Midbrain (tissue), 1 donor: ENCODE measurements at regions not wholly inside any gene's neighbourhood (a gene's known extent, or its start where the extent isn't known, plus 50 kb on each side); places are given as distances from the start of the nearest gene placed in this dataset.

Experiments used
- DNase-seq: peaks from one replicate; lab custom pipeline; 2025; lab: John Stamatoyannopoulos, UW

DNA sequence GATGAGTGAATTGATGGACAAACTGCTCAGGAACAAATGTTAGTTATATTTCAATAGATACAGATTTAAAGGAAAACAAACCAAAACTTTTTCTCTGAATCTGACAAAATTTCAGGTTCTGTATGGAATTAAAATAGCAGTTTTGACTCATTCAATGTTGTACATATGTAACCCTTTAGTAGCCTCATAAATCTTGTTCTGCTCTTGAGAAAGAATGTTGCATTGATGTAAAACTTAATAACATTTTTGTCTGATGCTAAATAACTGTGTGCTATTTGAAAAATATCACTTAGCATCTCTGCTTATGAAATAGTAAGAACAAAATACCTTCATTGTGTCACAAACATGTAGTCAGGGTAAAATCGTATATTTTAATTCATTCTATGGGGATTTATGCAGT lies 168.9 kb upstream of the NOVA1 start:
- no peak for DNase-seq

DNA sequence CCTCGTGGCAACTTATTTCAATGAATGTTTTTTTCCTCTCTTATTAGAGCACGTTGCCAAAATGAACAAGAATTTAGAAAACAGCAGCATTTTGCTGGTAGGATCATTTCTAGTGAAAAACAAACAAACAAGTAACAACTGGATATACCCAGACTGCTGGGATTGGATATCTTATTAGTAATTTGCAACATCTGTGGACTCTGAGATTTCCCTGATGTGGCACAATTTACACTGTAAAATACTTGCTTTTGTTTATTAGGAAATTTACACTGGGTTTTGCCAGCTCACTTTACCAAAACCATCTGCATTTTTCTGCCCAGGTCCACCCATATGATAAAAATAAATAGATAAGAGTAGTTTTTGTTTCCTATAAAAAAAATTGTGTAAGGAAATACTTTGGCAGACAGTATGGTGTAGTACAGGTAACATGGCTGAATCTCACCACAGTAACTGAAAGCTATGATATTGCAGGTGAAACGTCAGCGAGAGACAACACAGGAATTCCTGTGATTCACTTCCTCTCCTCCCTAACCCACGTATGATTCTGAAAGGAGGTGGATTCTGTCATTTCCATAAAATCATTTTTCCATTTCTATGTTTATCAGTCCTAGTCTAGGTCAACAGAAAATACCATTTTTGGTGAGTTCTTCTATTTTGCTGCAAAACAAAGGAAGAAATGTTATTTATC lies 176.2 kb upstream of the NOVA1 start:
- DNase-seq, result no peak

DNA sequence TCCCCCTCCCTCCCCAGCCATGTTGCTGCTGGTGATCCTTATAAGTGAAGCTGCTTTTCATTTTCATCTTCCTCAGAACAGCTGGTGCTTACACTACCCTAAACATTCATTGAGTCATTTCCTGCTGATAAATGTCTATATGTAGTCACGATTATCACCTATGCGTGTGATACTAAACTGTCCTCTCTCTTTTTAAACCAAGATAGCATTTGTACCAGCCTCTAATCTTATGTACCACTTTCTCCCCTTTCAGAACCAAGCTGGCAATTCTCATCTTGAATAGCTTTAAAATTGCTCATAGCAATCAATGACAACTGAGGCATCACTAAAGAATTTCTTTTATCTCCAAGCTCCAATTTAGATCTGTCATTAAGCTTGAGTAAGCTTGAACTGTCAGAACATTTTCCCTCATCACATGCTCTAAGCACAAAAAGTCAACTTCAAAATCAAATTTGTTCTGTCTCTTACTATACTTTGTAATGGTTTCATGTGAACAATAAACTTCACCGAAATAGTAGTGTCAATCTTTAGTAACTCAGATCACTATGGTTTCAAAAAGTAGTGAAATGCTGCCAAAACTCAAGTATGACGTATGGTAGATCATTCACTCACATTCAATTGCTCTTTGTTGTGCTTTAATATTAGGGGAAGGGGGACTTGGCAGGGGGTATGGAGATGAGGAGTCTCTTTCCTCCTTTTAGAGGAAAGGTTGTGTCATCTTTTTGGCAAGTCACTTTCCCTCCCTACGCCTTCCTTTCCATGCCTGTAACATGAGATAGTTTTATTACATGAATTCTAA lies 178.1 kb upstream of the NOVA1 start:
- no peak for DNase-seq

DNA sequence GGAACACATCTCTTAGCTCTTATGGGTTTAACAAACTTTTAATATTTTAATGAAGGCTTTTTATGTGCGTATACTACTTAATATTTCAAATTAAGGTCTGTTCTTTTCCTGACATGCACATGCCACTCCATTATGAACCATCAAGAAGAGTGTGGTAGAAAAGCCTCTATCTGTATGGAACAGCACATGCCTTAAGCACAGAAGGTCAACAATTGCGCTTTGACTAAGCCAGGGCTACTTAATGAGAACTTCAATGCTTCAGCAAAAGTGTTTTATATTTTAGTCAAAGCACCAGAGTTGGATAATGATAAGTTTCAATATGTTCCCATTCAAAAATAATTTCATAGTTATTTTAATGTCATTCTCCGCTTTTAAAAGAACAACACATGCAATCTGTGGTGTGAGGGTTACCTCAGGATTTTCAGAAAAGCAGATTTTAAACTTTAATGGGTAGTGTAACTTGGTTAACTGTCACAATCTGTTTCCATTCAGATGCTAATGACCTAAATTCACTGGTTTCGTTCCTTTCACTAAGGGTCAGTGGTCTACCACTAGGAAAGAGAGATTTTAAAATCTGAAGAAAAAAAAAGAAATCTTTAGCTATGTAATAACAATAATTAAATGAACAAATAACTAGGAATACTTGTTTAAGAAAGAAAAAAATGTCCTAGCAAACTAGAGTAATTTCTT lies 193.4 kb upstream of the NOVA1 start:
- no peak for DNase-seq

DNA sequence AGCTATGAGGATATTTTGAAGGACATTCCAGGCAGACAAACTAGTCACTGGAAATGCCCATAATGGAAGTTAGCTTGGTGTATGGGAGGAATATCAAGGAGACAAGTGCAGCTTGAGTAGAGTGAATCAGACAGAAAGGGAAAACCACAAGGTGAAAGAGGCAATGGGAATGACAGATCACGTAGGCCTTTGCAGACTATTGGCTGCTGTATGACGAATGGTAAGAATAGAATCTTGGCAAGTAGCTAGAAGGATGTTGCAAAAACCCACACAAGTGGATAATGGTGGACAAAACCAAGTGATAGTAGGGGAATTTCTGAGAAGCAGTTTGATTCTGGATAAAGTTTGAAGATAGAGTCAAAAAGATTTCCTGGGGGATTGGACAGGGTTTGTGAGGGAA lies 196.9 kb upstream of the NOVA1 start:
- no peak for DNase-seq

DNA sequence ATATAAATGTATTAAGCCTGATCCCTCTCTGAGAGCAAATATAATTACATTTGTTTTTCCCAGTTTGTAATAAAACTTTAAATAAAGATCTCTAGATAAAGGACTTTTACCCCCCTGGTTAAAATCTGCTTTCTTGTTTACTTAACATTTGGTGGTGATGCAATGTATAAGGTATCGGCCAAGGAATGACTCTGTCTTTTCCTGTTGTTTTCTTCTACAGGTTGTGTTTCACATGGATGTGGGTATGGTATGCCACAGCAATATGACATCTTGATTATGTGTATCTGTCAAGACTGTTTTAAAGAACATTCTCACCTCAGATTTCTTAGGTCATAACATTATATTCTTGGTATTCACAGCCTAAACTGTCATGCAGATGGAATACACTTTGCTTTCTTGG lies 210.6 kb upstream of the NOVA1 start:
- no peak for DNase-seq

DNA sequence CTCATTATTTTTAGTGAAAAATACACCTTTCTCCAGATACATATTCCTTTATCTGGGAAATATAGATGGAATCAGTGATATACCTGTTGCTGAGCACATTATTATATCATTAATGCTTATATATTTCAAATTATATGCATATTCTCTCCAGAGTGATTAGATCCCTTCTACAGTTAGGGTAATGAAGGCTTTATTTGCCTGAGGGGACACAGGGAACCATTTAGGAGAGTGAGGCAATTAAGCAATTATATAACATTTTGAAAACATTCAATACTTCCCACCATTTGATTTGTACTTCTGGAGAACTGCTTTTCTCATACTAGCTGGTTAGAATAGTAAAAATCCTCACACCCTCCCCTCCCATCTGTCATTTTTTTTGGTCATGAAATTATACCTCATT lies 212.8 kb upstream of the NOVA1 start:
- no peak for DNase-seq

DNA sequence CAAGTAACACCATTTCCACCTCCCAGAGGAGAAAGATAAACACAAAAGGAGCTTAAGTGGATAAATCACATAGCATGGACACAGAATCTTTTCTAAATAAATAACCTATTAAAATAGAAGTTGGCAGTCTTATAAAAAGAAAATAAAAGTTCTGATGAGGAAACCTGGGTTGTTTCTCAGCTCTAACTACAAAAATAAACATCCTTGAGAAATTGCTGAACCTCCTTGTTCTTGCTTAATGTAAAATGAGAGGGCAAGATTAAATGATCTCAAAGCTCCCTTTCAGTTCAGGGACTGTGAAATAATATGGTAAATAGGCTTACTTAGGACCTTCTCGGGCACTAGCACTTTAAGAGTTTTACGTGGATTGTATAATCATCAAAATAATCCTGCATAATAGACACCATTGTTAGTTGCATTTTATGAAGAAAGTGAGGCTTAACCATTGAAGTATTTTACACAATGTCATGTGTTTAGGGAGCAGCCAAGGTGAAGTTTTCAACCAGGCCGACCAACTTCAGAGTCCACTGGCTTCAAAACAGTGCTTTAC lies 214.0 kb upstream of the NOVA1 start:
- DNase-seq, result no peak

DNA sequence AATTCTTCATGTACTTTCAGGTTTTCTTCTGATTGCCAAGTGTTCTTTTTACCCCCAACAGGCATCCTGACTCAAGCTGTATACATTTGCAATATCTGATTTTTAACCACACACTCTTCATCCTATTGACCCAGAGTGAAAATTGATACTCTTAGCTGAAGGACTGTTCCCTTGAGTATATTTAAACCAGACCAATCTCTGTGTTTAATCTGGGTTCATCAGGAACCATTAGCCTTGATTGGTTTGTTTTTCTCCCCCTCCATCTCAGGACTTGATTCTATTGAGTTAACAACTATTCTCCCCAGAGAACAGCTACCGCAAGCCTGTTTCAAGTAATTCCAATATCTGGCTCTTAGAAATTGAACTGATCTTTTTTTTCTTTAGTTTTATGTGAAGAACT lies 222.3 kb upstream of the NOVA1 start:
- DNase-seq, result no peak

DNA sequence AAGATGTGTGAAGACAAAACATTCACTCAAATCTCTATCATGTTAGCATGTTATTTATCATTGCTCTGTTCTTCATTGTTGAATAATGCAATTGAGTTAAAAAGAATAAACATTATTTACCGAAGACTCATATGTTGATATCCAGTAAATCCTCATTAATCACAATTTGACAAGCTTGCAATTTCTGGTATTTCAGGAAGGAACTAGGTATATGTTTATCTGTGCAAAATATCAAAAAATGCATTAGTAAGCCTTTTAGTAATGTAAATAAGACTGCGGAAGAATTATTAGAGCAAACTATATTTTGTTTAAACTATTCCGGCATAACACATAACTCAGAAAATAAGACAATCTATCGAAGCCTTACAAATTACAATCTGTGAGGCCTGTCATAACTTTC lies 222.7 kb upstream of the NOVA1 start:
- DNase-seq, result no peak

DNA sequence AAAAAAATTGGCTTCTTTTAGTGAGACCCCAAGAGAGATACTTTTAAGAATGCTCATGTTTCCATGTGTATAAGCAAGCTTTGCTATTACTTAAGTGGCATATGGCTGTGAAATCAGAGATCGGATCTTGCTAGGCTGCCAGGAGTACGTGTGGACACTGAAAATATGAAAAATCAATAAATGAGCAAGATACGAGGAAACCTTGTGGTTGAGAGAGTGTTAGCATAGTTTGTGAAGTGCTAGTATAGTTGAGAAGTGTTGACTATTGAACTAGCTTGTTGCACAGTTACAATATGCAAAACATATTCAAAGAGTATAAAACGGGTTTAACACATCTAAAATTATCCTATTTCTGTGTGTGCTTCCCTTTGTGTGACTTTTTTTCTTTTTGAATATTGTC lies 230.9 kb upstream of the NOVA1 start:
- DNase-seq, result no peak

DNA sequence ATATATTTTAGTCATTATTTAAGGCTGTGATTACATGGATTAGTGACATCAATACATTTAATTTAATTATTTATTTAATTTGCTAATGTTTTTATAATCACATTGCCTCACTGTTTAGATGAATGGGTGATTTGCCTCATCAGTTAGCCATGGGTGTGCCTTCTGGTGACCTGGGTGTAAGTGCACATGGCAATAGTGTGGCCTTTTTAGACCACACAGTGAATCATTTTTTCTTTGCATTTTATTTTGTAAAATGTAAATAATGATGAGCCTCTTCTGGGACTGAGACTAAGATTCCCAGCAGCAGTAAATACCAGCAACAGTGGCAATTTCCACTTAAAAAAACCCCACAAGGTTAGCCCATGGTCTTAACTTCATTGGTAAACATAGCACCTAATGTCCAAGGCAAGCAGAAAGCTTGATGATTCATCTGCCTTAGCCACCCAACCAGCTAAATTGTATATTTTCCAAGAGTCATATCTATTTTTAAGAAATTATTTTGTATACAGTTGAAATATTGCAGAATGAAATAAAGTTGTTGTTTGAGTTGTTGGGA lies 235.9 kb upstream of the NOVA1 start:
- no peak for DNase-seq

DNA sequence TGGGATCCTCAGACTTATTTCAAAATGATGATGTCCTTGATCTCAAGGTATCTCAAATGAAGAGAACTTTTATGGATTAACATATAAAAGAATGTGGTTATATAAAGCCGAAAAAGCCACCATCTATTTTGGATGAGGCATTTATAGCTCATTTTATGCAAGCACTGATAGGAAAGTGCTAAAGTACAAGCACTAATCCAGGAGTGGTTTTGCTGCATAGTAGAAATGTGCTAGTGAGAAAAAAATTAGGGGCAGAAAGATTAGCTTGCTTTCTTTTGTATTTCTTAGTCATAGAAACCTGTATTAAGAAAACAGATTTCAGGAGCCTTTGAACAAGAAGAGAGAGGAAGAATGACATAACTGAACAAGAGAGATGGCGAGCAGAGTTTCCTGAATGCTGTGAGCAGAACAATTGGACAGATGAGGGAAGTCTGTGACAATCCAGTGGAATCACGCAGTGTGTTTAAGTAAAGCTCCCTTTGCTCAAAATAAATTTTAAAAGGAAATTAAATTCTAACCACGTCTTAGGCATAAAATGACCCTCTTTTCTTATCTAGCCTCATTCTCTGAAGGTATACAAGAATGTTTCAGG lies 238.2 kb upstream of the NOVA1 start:
- DNase-seq, result no peak

DNA sequence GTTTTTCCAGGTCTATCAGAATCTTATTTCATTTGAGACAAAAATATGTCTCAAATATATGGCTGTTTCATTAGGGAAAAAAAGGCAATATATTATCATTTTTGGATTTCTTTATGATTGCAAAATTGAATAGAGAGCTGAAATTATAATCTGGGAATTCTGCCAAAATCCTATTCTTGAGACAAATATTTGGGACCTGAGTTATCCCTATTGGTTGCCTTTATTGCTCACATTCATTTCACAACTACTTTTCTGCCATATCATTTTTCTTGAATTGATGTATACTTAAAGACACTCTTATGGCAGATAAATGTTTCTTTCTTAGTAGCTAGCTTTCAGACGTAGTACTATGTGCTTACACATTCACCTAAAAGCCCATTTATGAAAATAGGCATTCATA lies 241.6 kb upstream of the NOVA1 start:
- DNase-seq, result no peak

DNA sequence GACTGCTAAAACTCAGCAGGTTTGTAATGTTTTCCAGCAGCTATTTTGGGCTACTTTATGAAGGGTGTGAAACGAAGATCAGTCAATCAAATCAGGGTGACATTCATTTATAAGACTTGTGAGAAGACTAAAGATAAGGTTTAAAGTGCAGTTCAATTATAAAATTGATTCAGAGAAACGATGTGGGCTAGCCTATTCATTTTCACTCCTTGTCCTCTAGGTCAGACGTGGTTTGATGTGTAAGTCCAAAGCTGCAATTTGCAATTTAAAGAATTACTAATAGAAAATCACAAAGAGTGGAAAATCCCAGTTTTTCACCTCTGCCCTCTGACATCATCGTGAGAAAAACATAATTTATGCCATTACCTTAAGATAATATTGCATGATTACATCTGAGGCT lies 243.5 kb upstream of the NOVA1 start:
- no peak for DNase-seq

DNA sequence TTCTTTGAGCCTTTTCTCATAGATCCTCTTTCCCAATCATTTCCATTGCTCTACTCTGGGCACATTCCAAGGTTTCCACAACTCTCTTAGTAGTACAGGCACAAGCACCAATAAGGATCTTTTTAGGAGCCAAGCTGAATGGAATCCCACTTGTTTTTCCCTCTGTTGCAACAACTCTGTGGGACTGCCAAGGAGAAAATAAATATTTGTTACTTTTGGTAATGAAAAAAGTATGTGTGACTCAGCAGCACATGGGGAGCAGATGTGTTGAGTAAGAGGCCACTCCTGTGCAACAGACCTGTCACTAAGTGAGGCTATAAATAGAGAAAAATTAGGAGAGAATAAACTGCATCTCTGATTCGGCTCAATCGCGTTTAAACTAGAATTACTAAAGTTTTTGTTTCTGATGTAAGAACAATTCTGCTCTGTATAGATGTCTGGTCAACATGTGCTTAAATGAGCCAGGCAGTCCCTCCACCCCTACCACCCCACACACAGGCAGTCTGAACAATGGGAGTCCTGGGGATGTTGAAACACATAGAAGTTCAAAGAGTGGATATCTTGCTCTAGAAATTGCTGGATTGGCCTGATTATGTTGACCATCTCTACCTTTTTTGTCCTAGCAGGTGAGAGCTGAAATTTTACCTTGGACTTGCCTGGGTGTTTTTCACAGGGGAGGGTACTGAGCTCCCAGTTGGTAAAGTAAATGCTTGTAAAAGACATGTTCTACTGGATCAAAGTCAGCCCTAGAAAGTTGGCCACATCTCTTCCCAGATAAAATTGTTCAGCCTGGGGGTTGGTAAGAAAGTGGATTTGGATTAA lies 244.3 kb upstream of the NOVA1 start:
- DNase-seq, result peak; percentile 20

DNA sequence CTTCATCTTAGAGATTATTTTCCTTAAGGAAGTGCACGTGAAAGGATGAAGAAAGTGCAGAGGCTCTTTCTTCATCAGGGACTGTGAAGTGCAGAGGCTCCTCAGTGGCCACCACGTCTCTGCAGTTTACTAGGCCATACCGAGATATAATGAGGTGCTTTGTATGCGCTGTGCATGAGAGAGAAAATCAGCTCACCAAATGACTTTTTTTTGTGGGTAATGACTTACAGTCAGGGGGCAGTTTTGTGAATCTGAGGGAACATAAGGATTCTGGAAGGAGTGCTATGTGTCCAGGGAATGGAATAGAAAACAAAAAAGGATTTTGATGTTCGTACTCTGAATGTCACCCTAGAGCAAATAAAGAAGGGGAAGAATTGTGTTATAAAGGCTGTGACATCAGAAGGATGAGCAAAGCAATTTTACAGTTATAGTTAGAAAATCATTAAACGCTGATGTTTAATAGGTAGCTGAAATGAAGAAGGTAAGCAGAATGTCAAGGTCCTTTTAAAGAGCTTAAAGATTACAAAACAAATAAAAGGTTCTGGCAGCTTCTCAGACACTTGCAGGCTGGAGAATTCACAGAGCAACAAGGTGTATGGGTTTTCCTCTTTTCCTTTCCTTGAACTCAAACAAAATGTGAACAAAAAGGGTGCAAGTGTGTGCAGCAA lies 247.5 kb upstream of the NOVA1 start:
- DNase-seq, result no peak

DNA sequence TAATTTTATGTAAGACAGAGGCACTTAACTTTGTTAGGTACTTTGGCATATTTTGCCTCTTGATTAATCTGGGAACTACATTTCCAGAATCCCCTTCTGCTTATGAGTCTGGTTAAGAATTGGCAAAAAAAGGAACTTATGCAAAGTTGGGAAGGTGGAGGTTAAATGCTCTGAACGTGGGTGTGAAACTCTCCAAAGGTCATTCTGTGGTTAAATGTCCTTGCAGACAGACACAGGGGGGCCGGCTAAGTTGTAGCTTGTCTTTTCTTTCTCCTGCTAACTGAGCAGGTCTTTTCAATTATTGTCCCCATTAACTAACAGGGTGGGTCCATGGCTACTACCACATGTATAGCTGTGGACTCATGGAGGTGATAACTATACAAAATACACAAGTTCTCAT lies 248.6 kb upstream of the NOVA1 start:
- DNase-seq, result no peak

DNA sequence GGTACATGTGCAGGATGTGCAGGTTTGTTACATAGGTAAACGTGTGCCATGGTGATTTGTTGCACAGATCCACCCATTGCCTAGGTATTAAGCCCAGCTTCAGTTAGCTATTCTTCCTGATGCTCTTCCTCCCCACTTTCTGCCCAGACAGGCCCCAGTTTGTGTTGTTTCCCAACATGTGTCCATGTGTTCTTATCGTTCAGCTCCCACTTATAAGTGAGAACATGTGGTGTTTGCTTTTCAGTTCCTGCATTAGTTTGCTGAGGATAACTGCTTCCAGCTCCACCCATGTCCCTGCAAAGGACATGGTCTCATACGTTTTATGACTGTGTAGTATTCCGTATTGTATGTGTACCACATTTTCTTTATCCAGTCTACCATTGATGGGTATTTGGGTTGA lies 251.7 kb upstream of the NOVA1 start:
- DNase-seq, result no peak

DNA sequence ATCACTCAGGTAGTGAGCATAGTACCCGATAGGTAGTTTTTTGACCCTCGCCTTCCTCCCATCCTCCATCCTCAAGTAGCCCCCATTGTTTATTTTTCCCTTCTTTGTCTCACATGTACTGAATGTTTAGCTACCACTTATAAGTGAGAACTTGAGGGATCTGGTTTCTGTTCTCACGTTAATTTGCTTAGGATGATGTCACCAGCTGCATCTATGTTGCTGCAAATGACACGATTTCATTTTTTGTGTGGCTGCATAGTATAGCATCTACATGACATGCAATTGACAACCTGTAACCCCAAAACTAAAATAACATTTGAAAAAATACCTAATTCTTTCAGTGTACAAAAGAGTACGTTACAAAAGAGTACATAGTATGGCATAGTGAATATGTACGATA lies 254.0 kb upstream of the NOVA1 start:
- DNase-seq, result no peak
